ENCODE measurements at regions not wholly inside any gene's neighbourhood (a gene's known extent, or its start where the extent isn't known, plus 50 kb on each side); places are given as distances from the start of the nearest gene placed in this dataset.

- no peaks in the 10 kb centered on the region for H3K27me3 ChIP-seq
- H3K9me3 ChIP-seq = no peaks in the 10 kb centered on the region
- 88% methylated on average over 1 of the region's 1 CpG for WGBS (ENCODE audit: insufficient coverage, low coverage, low lambda C conversion rate, missing lambda C conversion rate)
- intact Hi-C loops (cut with DNase I) = no loop called here
- H3K27ac ChIP-seq = no peak overlapping the region
- ATAC-seq (no peak), DNase-seq (no peak)
- H3K4me3 ChIP-seq = no peak overlapping the region
- no peaks in the 10 kb centered on the region for H3K36me3 ChIP-seq
- TF ChIP-seq CTCF (IDR thresholded peaks at IDR 0.05) (no peak), POLR2A (IDR thresholded peaks at IDR 0.05) (no peak)
- no peaks in the 10 kb centered on the region for H3K4me1 ChIP-seq
Observed at GRCh38 chr14:80403036-80403435, 191.7 kb upstream of the DIO2 start.

- no peak for TF ChIP-seq CTCF (IDR thresholded peaks at IDR 0.05)
- no peak for TF ChIP-seq POLR2A (IDR thresholded peaks at IDR 0.05)
- DNase-seq (no peak), ATAC-seq (no peak)
- Histone ChIP-seq H3K4me3 (no peak overlapping the region), H3K36me3 (no peaks in the 10 kb centered on the region), H3K27ac (no peak overlapping the region), H3K27me3 (no peaks in the 10 kb centered on the region), H3K9me3 (no peaks in the 10 kb centered on the region), H3K4me1 (no peaks in the 10 kb centered on the region)
- intact Hi-C loops (cut with DNase I) = no loop called here
- WGBS (ENCODE audit: insufficient coverage, low coverage, low lambda C conversion rate, missing lambda C conversion rate) = 75% methylated on average over 2 of the region's 2 CpGs
Observed at GRCh38 chr14:80395031-80395430, 183.7 kb upstream of the DIO2 start.

GRCh38 chr14:80393766-80394165 lies 182.5 kb upstream of the DIO2 start:
- H3K27me3 ChIP-seq = no peaks in the 10 kb centered on the region
- H3K9me3 ChIP-seq = no peaks in the 10 kb centered on the region
- H3K27ac ChIP-seq = no peak overlapping the region
- ATAC-seq (no peak), DNase-seq (no peak)
- intact Hi-C loops (cut with DNase I) = no loop called here
- TF ChIP-seq CTCF (IDR thresholded peaks at IDR 0.05) = no peak
- no peak for TF ChIP-seq POLR2A (IDR thresholded peaks at IDR 0.05)
- no peak overlapping the region for H3K4me3 ChIP-seq
- WGBS (ENCODE audit: insufficient coverage, low coverage, low lambda C conversion rate, missing lambda C conversion rate) = 12% methylated on average over 1 of the region's 1 CpG
- no peaks in the 10 kb centered on the region for H3K4me1 ChIP-seq
- no peaks in the 10 kb centered on the region for H3K36me3 ChIP-seq

- no peaks in the 10 kb centered on the region for H3K36me3 ChIP-seq
- no peaks in the 10 kb centered on the region for H3K4me1 ChIP-seq
- no peak for TF ChIP-seq CTCF (IDR thresholded peaks at IDR 0.05)
- TF ChIP-seq POLR2A (IDR thresholded peaks at IDR 0.05) = no peak
- intact Hi-C loops (cut with DNase I) = no loop called here
- no peaks in the 10 kb centered on the region for H3K9me3 ChIP-seq
- ATAC-seq (no peak), DNase-seq (no peak)
- H3K4me3 ChIP-seq = no peak overlapping the region
- no peaks in the 10 kb centered on the region for H3K27me3 ChIP-seq
- 50% methylated on average over 1 of the region's 1 CpG for WGBS (ENCODE audit: insufficient coverage, low coverage, low lambda C conversion rate, missing lambda C conversion rate)
- no peak overlapping the region for H3K27ac ChIP-seq
Observed at GRCh38 chr14:80390906-80391305, 179.6 kb upstream of the DIO2 start.

All from right lobe of liver (tissue), 6 donors.